ENCODE measurements at regions not wholly inside any gene's neighbourhood (a gene's known extent, or its start where the extent isn't known, plus 50 kb on each side); places are given as distances from the start of the nearest gene placed in this dataset.

DNA sequence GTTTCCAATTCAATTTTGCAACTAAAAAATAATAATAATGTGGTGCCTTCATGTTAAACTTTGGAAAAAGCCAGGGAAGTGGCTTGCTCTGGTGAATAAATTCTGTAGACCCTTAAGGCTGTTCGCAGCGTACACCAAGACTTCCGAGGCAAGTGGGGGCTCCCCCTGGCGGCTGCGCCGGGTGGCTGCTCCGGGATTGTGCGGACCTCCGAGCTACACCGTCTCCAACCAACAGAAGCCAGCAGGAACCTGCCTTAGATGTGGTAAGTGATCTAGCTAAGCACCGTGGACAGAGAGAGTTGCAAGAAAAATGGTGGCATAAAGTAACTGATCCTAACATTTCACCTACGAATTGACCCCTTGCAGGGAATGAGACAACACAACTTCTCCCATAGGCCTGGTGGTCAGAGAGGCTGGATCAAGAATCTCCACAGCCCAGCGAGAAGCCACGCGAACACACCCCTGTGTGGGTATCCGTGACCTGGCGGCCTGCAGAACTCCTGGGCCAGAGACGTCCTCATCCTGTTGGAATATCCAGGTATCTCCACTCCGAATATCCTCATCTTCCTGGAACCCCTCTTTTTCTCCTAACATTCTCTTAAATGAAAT is 69.6 kb downstream of the TBXT start (continued):
- TF ChIP-seq ZBTB40 (IDR thresholded peaks at IDR 0.05) (no peak), ZBTB40 (CRISPR knock-in tag; IDR thresholded peaks at IDR 0.05) (no peak), CTCF (CRISPR knock-in tag; IDR thresholded peaks at IDR 0.05) (peak; percentile 72), ADNP (CRISPR knock-in tag; IDR thresholded peaks at IDR 0.05) (no peak), SMC3 (IDR thresholded peaks at IDR 0.05; ENCODE audit: low read length) (peak; percentile 32; the same call in 1 of the 2 replicates), STAG1 (CRISPR knock-in tag; IDR thresholded peaks at IDR 0.05) (peak; percentile 55), ZNF7 (CRISPR knock-in tag; IDR thresholded peaks at IDR 0.05) (no peak), ARNT (IDR thresholded peaks at IDR 0.05) (no peak), GABPB1 (CRISPR knock-in tag; IDR thresholded peaks at IDR 0.05) (peak; percentile 18; the same call in 1 of the 2 replicates)
- TF ChIP-seq, protein P1, sequence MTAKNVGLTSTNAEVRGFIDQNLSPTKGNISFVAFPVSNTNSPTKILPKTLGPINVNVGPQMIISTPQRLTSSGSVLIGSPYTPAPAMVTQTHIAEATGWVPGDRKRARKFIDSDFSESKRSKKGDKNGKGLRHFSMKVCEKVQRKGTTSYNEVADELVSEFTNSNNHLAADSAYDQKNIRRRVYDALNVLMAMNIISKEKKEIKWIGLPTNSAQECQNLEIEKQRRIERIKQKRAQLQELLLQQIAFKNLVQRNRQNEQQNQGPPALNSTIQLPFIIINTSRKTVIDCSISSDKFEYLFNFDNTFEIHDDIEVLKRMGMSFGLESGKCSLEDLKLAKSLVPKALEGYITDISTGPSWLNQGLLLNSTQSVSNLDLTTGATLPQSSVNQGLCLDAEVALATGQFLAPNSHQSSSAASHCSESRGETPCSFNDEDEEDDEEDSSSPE (CRISPR knock-in tag; IDR thresholded peaks at IDR 0.05) = no peak
